Stimulated activated naive B cell treated with anti-CD40 and anti-IgM and Interleukin-4, amounts not matched to agents 10 μg/mL and 1 μg/mL and 100 μg/mL, for 72 hours (primary cell): ENCODE measurements at regions not wholly inside any gene's neighbourhood (a gene's known extent, or its start where the extent isn't known, plus 50 kb on each side); places are given as distances from the start of the nearest gene placed in this dataset.
"Not testable (repeated sequence)": the region's sequence is repeated elsewhere in the genome, so short reads cannot be mapped to it uniquely, and the experiment has no call there.

Source experiments
- ATAC-seq, 2 donors: fragments of 150-1000 bp; cut with Tn5 transposase; replicated peaks; 2 replicates each; pipeline ENCODE4 v1.10.0; 2021; ENCODE audit warnings: moderate library complexity in 1 of 2
- DNase-seq: peaks from one replicate; pipeline ENCODE4 v3.0.0; 2021
- H3K27ac Mint-ChIP-seq: one replicate; pipeline ENCODE4 v1.8.0; 2022; ENCODE audit warnings: mild to moderate bottlenecking, mixed read lengths
- H3K27me3 Mint-ChIP-seq, 2 donors: one replicate each; pipeline ENCODE4 v1.8.0; 2022; ENCODE audit warnings: mixed read lengths in 2 of 2
- H3K36me3 Mint-ChIP-seq, 2 donors: one replicate each; pipeline ENCODE4 v1.8.0; 2022; ENCODE audit warnings: mixed read lengths in 2 of 2, mild to moderate bottlenecking in 1 of 2
- H3K4me1 Mint-ChIP-seq, 2 donors: one replicate each; pipeline ENCODE4 v1.8.0; 2022; ENCODE audit warnings: mixed read lengths in 2 of 2, mild to moderate bottlenecking in 1 of 2
- H3K4me3 Mint-ChIP-seq, 2 donors: one replicate each; pipeline ENCODE4 v1.8.0; 2022; ENCODE audit warnings: mild to moderate bottlenecking in 2 of 2, mixed read lengths in 2 of 2, moderate library complexity in 1 of 2
- H3K9me3 Mint-ChIP-seq, 2 donors: one replicate each; pipeline ENCODE4 v1.8.0; 2022; ENCODE audit warnings: mixed read lengths in 2 of 2, mild to moderate bottlenecking in 1 of 2

DNA sequence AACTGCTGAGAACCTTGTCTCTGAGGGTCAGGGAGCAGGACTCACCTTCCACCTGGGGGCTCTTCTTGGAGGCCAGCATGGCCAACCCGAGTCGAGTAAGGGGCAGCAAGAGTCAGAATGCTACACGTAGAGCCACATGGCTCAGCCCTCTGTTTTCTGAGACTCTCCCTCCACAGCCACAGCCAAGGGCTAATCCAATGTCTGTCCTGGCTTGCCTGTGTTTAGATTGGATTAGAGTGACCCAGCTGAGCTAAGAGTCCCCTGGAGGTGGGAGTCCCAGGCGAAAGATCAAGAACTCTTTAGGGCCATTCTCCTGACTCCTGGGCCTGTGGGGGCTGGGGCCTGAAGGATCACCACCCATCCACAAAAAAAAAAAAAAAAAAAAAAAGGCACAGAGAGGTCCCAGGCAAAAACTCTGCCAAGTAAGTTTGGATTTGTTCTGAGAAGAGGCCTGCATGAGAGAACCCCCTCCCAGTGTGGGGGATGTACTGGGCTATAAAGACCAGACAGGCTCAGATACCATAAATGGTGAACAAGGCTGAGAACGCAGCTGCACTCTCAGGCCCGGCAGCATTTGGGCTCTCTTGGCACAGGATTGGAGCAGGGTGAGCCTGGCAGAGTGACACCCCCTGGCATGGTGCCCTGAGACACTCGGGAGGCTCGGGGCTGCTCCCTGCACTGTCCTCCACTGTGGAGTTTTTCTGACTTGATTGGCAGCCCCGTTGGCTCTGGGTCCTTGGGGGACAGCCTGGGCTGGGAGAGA, 88.0 kb upstream of the OSBPL11 start:
- DNase-seq (no peak), ATAC-seq (no peak)
- no peaks in the 10 kb centered on the region for H3K9me3 Mint-ChIP-seq
- H3K4me1 Mint-ChIP-seq: no peaks in the 10 kb centered on the region
- no peak overlapping the region for H3K27ac Mint-ChIP-seq
- no peaks in the 10 kb centered on the region for H3K36me3 Mint-ChIP-seq
- peaks cover 9 to 11% of the 10 kb centered on the region in 2 donors for H3K27me3 Mint-ChIP-seq
- H3K4me3 Mint-ChIP-seq: no peak overlapping the region

GRCh38 chr3:125684199-125684598, 88.9 kb upstream of the OSBPL11 start:
- Mint-ChIP-seq H3K4me3 (no peak overlapping the region), H3K36me3 (no peaks in the 10 kb centered on the region)

GRCh38 chr3:125685741-125686140, 90.4 kb upstream of the OSBPL11 start:
- ATAC-seq, DNase-seq, H3K9me3 Mint-ChIP-seq, H3K36me3 Mint-ChIP-seq, H3K4me3 Mint-ChIP-seq, H3K27ac Mint-ChIP-seq, H3K4me1 Mint-ChIP-seq: not testable (repeated sequence)
- peaks cover 9 to 11% of the 10 kb centered on the region in 2 donors for H3K27me3 Mint-ChIP-seq

More at GRCh38 chr3:125684199-125684598, 88.9 kb upstream of the OSBPL11 start:
- DNase-seq: no peak
- Mint-ChIP-seq H3K9me3 (no peaks in the 10 kb centered on the region), H3K27ac (no peak overlapping the region), H3K27me3 (peaks cover 9 to 11% of the 10 kb centered on the region in 2 donors), H3K4me1 (no peaks in the 10 kb centered on the region)
- ATAC-seq: no peak

DNA sequence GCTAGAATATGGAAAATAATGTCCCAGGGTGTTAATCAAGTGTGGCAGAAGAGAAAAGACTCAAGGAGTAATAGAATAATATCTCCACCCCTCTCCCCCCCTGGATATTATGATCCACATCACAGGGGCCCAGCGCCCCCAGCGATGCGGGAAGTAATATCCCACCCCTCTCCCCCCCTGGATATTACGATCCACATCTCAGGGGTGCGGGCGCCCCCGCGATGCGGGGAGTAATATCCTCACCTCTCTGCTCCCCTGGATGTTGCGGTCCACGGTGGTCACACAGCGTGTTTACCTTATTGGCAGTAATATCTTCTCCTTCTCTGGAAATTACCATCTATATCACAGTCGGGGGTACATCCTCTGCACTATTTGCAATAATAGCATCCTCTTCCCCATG, 97.1 kb upstream of the OSBPL11 start:
- no peak overlapping the region for H3K4me3 Mint-ChIP-seq
- H3K4me1 Mint-ChIP-seq: no peaks in the 10 kb centered on the region
- no peaks in the 10 kb centered on the region for H3K36me3 Mint-ChIP-seq
- no peak for DNase-seq
- no peaks in the 10 kb centered on the region for H3K9me3 Mint-ChIP-seq
- H3K27me3 Mint-ChIP-seq: peaks cover 0 to 5% of the 10 kb centered on the region in 2 donors
- H3K27ac Mint-ChIP-seq: no peak overlapping the region
- ATAC-seq: no peak

GRCh38 chr3:125693887-125694286, 98.6 kb upstream of the OSBPL11 start:
- peaks cover 0 to 5% of the 10 kb centered on the region in 2 donors for H3K27me3 Mint-ChIP-seq
- no peaks in the 10 kb centered on the region for H3K36me3 Mint-ChIP-seq
- peaks cover 0 to 4% of the 10 kb centered on the region in 2 donors for H3K4me1 Mint-ChIP-seq
- no peak for ATAC-seq
- no peak overlapping the region for H3K4me3 Mint-ChIP-seq
- no peak overlapping the region for H3K27ac Mint-ChIP-seq
- no peak for DNase-seq
- H3K9me3 Mint-ChIP-seq: no peaks in the 10 kb centered on the region

DNA sequence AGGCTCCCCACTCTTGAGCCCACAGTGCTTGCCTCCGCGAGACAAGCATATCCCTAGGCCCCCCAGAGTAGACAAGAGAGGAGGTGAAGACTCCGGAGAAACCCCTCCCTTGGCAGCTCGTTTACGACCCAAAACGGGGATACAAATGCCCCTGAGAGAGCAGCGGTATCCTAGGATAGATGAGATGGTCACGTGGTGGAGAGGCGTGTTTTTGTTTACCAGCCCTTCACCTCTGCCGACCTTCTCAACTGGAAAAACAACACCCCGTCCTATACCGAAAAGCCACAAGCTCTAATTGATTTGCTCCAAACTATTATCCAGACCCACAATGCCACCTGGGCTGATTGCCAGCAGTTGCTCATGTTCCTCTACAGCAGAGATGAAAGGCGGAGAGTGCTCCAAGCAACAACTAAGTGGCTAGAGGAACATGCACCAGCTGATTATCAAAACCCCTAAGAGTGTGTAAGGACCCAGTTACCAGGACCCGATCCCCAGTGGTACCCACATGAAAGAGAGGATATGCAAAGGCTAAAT, 99.5 kb upstream of the OSBPL11 start:
- Mint-ChIP-seq H3K4me1 (peaks cover 0 to 4% of the 10 kb centered on the region in 2 donors), H3K9me3 (no peaks in the 10 kb centered on the region), H3K4me3 (no peak overlapping the region), H3K27ac (no peak overlapping the region), H3K36me3 (no peaks in the 10 kb centered on the region), H3K27me3 (peaks cover 0 to 5% of the 10 kb centered on the region in 2 donors)
- no peak for DNase-seq
- no peak for ATAC-seq

DNA sequence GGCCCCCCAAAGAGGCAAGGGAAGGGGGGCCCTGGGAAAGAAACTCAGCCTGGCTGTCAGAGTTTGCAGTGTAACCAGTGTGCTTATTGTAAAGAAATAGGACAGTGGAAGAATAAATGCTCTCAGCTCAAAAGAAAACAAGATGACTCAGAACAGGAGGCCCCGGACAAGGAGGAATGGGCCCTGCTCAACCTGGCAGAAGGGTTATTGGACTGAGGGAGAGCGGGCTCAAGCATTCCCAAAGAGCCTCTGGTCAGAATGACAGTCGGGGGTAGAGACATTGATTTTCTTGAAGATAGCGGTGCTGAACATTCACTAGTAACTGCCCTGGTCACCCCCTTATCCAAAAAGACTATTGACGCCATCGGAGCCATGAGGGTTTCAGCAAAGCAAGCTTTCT, 100.4 kb upstream of the OSBPL11 start:
- peaks cover 0 to 4% of the 10 kb centered on the region in 2 donors for H3K4me1 Mint-ChIP-seq

DNA sequence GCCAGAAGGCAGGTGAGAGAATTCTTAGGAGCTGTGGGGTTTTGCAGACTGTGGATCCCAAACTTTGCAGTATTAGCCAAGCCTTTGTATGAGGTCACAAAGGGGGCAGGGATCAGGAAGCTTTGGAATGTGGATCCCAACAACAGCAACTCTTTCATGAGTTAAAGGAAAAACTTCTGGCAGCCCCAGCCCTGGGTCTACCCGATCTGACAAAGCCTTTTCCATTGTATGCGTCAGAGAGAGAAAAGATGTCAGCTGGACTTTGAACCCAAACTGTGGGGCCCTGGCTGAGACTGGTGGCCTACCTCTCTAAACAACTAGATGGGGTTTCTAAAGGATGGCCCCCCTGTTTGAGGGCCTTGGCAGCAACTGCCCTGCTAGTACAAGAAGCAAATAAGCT, 101.8 kb upstream of the OSBPL11 start:
- H3K9me3 Mint-ChIP-seq, H3K4me3 Mint-ChIP-seq, H3K4me1 Mint-ChIP-seq, ATAC-seq, H3K27ac Mint-ChIP-seq, H3K36me3 Mint-ChIP-seq, H3K27me3 Mint-ChIP-seq, DNase-seq: not testable (repeated sequence)

More for the DNA sequence above, 100.4 kb upstream of the OSBPL11 start:
- no peaks in the 10 kb centered on the region for H3K9me3 Mint-ChIP-seq
- H3K27ac Mint-ChIP-seq: no peak overlapping the region
- H3K27me3 Mint-ChIP-seq: peaks cover 0 to 5% of the 10 kb centered on the region in 2 donors
- H3K4me3 Mint-ChIP-seq: no peak overlapping the region
- ATAC-seq (no peak), DNase-seq (no peak)
- no peaks in the 10 kb centered on the region for H3K36me3 Mint-ChIP-seq

DNA sequence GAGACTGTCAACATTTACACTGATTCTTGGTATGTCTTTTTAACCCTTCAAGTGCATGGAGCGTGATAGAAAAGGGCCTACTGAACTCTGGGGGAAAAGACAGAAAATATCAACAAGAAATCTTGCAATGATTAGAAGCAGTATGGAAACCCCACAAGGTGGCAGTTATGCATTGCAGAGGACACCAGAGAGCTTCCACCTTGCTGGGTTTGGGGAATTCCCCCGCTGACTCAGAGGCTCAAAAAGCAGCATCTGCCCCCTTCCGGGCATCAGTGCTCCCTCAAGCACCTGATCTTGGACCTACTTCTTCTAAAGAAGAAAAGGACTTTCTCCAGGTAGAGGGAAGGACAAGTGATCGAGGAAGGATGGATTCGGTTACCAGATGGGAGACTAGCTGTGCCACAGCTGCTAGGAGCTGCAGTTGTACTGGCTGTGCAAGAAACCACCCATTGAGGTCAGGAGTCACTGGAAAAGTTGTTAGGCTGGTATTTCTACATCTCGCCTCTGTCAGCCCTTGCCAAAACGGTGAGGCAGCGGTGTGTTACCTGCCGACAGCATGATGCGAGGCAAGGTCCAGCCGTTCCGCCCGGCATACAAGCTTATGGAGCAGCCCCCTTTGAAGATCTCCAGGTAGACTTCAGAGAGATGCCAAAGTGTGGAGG, 102.8 kb upstream of the OSBPL11 start:
- not testable (repeated sequence) for H3K27ac Mint-ChIP-seq, H3K36me3 Mint-ChIP-seq, ATAC-seq, H3K4me3 Mint-ChIP-seq, H3K27me3 Mint-ChIP-seq, H3K4me1 Mint-ChIP-seq, H3K9me3 Mint-ChIP-seq
- DNase-seq: peak; percentile 56

DNA sequence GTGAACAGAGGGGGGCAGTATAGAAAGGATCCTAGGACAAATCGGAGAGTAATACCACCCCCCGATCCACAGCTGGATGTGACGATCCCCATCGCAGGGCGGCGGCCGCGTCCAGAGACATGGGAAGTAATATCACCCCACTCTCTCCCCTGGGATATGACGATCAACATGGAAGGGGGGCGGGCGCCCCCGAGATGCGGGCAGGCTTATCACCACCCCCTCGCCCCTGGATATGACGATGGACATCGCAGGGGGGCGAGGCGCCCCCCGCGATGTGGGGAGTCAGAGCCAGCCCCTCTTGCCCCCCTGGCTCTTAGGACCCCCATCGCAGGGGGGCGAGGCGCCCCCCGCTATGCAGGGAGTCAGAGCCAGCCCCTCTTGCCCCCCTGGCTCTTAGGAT, 120.4 kb upstream of the OSBPL11 start:
- DNase-seq: no peak
- H3K27me3 Mint-ChIP-seq: peaks cover 0 to 4% of the 10 kb centered on the region in 2 donors

DNA sequence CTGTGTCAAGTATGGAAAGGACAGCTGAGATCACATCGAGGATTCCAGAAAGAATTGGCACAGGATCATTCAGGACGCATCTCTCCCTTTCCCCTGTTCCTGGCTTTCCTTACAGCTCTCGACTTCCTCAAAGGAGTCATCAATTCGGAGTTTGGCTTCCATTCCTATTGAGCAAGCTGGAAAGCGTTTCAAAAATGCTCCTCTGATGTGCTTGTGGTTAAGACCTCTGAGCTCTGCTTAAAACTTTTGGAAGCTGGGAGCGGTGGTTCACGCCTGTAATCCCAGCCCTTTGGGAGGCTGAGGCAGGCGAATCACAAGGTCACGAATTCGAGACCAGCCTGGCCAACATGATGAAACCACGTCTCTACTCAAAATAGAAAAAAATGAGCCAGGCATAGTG, 136.9 kb upstream of the OSBPL11 start:
- H3K27me3 Mint-ChIP-seq, H3K27ac Mint-ChIP-seq, H3K4me3 Mint-ChIP-seq, H3K4me1 Mint-ChIP-seq, H3K36me3 Mint-ChIP-seq, H3K9me3 Mint-ChIP-seq, ATAC-seq, DNase-seq: not testable (repeated sequence)

More for the DNA sequence above, 120.4 kb upstream of the OSBPL11 start:
- Mint-ChIP-seq H3K4me3 (no peak overlapping the region), H3K9me3 (peaks cover 0 to 1% of the 10 kb centered on the region in 2 donors), H3K27ac (no peak overlapping the region), H3K36me3 (no peaks in the 10 kb centered on the region), H3K4me1 (no peaks in the 10 kb centered on the region)
- no peak for ATAC-seq

DNA sequence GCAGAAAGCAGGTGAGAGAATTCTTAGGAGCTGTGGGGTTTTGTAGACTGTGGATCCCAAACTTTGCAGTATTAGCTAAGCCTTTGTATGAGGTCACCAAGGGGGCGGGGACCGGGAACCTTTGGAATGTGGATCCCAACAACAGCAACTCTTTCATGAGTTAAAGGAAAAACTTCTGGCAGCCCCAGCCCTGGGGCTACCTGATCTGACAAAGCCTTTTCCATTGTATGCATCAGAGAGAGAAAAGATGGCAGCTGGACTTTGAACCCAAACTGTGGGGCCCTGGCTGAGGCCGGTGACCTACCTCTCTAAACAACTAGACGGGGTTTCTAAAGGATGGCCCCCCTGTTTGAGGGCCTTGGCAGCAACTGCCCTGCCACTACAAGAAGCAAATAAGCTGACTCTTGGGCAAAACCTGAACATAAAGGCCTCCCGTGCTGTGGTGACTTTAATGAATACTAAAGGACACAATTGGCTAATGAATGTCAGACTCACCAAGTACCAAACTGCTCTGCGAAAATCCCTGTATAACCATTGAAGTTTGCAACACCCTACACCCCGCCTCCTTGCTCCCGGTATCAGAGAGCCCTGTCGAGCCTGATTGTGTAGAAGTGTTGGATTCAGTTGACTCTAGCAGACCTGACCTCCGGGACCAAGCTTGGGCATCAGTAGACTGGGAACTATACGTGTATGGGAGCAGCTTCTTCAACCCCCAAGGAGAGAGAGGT, 146.9 kb upstream of the OSBPL11 start:
- H3K4me3 Mint-ChIP-seq, H3K36me3 Mint-ChIP-seq, DNase-seq, H3K27me3 Mint-ChIP-seq, ATAC-seq, H3K9me3 Mint-ChIP-seq: not testable (repeated sequence)
- Mint-ChIP-seq H3K27ac (peak overlapping the region; percentile 44), H3K4me1 (peaks cover 4 to 10% of the 10 kb centered on the region in 2 donors)

DNA sequence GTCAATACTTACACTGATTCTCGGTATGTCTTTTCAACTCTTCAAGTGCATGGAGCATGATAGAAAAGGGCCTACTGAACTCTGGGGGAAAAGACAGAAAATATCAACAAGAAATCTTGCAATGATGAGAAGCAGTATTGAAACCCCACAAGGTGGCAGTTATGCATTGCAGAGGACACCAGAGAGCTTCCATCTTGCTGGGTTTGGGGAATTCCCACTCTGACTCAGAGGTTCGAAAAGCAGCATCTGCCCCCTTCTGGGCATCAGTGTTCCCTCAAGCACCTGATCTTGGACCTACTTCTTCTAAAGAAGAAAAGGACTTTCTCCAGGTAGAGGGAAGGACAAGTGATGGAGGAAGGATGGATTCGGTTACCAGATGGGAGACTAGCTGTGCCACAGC, 147.5 kb upstream of the OSBPL11 start:
- H3K9me3 Mint-ChIP-seq, H3K36me3 Mint-ChIP-seq, H3K4me3 Mint-ChIP-seq, H3K27me3 Mint-ChIP-seq: not testable (repeated sequence)
- ATAC-seq (peak in 1 of 2 donors; percentile 60), DNase-seq (peak; percentile 70)
- Mint-ChIP-seq H3K4me1 (peaks cover 4 to 10% of the 10 kb centered on the region in 2 donors), H3K27ac (peak overlapping the region; percentile 44)

DNA sequence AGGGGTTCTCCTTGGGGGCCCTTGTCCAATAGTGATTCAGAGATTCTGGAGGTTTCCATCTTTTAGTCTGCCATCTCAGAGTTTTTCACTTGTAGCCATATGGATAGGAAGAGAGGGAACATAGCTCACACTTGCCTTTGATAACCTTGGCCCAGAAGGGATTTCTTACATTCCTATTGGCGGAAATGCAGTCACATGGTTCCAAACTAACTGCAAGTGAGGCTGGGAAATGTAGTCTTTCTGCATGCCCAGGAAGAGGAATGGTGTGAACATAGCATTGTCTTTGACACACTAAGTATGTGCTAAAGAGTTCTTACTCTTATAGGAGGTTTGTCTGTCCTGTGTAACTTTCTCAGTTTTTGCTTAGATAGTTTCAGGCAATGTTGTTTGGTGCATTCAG, 161.8 kb upstream of the OSBPL11 start:
- H3K27ac Mint-ChIP-seq, H3K4me1 Mint-ChIP-seq, ATAC-seq: not testable (repeated sequence)

More for the DNA sequence above, 161.8 kb upstream of the OSBPL11 start:
- not testable (repeated sequence) for DNase-seq, H3K9me3 Mint-ChIP-seq, H3K27me3 Mint-ChIP-seq, H3K4me3 Mint-ChIP-seq, H3K36me3 Mint-ChIP-seq
